ENCODE measurements at regions not wholly inside any gene's neighbourhood (a gene's known extent, or its start where the extent isn't known, plus 50 kb on each side); places are given as distances from the start of the nearest gene placed in this dataset.

GRCh38 chr14:101616202-101616601 is 54.9 kb downstream of the DIO3 start:
- H3K9me3 ChIP-seq (ENCODE audit: severe bottlenecking), result peaks cover 2% of the 10 kb centered on the region
- H3K27ac ChIP-seq (ENCODE audit: poor library complexity, severe bottlenecking), result no peak overlapping the region
- ATAC-seq (ENCODE audit: low read depth) (no peak), DNase-seq (ENCODE audit: low spot score) (no peak)
- no peaks in the 10 kb centered on the region for H3K36me3 ChIP-seq (ENCODE audit: low read depth)
- peaks cover 3% of the 10 kb centered on the region for H3K4me1 ChIP-seq (ENCODE audit: insufficient read depth, poor library complexity, severe bottlenecking)
- TF ChIP-seq CTCF (IDR thresholded peaks at IDR 0.05; ENCODE audit: poor library complexity, severe bottlenecking), result no peak
- H3K4me3 ChIP-seq (ENCODE audit: severe bottlenecking), result no peak overlapping the region
- peaks cover 54% of the 10 kb centered on the region for H3K27me3 ChIP-seq (ENCODE audit: insufficient read depth, poor library complexity, severe bottlenecking)

DNA sequence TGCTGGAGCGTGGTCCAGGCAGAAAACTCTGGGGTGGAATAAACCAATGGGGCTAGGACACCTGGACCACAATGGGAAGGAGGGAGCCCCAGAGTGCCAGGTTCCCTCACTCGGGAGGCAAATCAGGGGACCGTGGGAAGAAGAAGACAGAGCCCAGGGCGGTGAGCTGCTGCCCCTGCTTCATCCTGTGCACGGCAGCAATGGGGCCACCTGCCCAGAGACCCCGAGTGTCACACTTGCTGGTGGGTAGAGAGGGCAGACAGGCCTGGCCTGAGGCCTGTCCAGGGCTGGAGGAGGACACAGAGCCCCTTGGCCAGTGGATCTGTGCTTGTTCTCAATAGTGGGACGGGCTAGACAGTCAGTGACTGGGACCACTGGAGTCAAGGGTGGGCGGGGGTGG is 58.2 kb downstream of the DIO3 start:
- H3K9me3 ChIP-seq (ENCODE audit: severe bottlenecking), result peaks cover 2% of the 10 kb centered on the region
- H3K27me3 ChIP-seq (ENCODE audit: insufficient read depth, poor library complexity, severe bottlenecking), result peaks cover 23% of the 10 kb centered on the region
- no peaks in the 10 kb centered on the region for H3K36me3 ChIP-seq (ENCODE audit: low read depth)
- TF ChIP-seq CTCF (IDR thresholded peaks at IDR 0.05; ENCODE audit: poor library complexity, severe bottlenecking), result no peak
- no peak overlapping the region for H3K4me3 ChIP-seq (ENCODE audit: severe bottlenecking)
- ATAC-seq (ENCODE audit: low read depth), result no peak
- no peak overlapping the region for H3K27ac ChIP-seq (ENCODE audit: poor library complexity, severe bottlenecking)
- DNase-seq (ENCODE audit: low spot score), result no peak
- peaks cover 3% of the 10 kb centered on the region for H3K4me1 ChIP-seq (ENCODE audit: insufficient read depth, poor library complexity, severe bottlenecking)

DNA sequence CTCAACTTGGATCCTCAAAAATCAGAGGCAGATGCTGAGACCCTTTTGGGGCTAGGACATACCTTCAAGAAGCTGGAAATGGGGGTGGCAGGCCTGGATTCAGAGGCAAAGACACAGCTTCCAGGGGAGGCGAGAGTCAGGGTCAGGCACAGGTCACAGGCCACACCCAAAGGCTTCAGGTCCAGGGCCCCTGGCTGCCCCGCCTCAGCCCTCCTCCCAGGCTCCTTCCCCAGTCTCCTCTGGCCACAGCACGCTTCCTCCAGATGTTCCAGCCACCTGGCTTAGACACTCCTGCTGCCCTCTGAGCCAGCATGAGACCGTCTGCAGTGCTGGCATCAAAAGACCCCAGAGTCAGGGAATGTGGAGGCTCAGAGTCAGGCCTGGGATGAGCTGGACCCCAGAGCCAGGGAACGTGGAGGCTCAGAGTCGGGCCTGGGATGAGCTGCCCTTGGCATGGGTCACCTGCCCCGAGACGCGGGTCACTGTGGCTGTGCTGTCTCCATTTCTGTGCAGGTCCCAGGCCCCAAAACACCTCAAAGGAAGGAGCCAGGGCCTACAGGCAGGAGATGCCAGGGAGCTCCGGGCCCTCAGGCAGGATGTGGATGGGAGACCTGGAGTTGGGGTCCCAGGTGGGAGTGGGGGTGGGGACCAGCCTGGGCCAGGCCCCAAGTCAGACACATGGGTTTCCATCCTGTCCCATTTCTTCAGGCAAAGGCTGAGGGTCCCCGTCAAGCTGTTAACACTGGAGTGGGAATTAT is 58.9 kb downstream of the DIO3 start:
- peaks cover 2% of the 10 kb centered on the region for H3K9me3 ChIP-seq (ENCODE audit: severe bottlenecking)
- DNase-seq (ENCODE audit: low spot score), result no peak
- H3K27me3 ChIP-seq (ENCODE audit: insufficient read depth, poor library complexity, severe bottlenecking), result peaks cover 19% of the 10 kb centered on the region
- no peak overlapping the region for H3K4me3 ChIP-seq (ENCODE audit: severe bottlenecking)
- H3K27ac ChIP-seq (ENCODE audit: poor library complexity, severe bottlenecking), result no peak overlapping the region
- no peak for ATAC-seq (ENCODE audit: low read depth)
- H3K4me1 ChIP-seq (ENCODE audit: insufficient read depth, poor library complexity, severe bottlenecking), result peaks cover 3% of the 10 kb centered on the region
- H3K36me3 ChIP-seq (ENCODE audit: low read depth), result no peaks in the 10 kb centered on the region
- no peak for TF ChIP-seq CTCF (IDR thresholded peaks at IDR 0.05; ENCODE audit: poor library complexity, severe bottlenecking)

DNA sequence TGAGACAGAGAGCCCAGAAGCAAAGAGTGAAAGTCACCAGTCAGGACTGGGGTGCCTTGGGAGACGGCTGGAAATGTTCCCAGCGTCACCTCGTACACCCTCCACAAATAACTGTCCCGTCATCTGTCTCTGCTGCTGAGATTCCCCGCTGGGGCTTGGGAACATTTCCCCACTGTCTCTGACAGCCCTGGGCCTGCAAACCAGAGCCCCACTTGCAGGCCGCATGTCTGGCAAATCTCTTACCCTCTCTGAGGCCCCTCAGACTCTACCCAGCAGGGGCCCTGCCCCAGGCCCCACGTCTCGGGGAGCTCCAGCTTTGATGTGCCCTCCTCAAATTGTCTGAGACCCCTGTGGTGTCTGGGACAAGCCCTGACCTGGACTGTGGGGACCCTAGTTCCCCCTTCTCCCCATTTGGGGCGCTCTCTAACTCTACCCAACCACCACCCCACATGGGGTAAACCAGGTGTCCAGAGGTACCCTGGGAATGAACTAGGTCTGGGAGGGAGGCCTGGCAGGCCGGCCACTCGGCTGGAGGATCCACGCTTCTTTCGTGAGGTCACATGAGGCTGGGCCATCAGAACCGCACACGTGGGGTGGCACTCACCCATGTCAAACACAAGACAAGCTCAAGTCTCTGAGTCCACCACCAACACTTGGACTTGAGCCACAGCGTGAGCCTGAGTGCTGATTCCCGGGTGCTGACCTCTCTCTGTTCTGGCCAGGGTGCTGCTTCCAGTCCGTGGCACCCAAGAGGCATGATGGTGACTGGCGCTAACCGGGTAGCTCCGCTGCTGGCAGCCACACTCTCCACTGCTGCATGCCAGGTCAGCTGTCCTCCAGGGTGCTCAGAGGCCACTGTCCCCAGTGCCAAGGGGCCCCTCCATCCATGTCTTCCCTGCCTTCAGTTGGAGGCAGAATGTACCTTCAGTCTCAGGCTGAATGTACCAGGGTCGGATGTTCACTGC is 59.8 kb downstream of the DIO3 start:
- no peak for DNase-seq (ENCODE audit: low spot score)
- Histone ChIP-seq H3K27me3 (ENCODE audit: insufficient read depth, poor library complexity, severe bottlenecking) (peaks cover 15% of the 10 kb centered on the region), H3K4me3 (ENCODE audit: severe bottlenecking) (no peak overlapping the region), H3K4me1 (ENCODE audit: insufficient read depth, poor library complexity, severe bottlenecking) (peaks cover 3% of the 10 kb centered on the region), H3K9me3 (ENCODE audit: severe bottlenecking) (peaks cover 2% of the 10 kb centered on the region), H3K27ac (ENCODE audit: poor library complexity, severe bottlenecking) (no peak overlapping the region), H3K36me3 (ENCODE audit: low read depth) (no peaks in the 10 kb centered on the region)
- no peak for TF ChIP-seq CTCF (IDR thresholded peaks at IDR 0.05; ENCODE audit: poor library complexity, severe bottlenecking)
- ATAC-seq (ENCODE audit: low read depth), result no peak

Data from RWPE2 (cell line).